ENCODE measurements at regions not wholly inside any gene's neighbourhood (a gene's known extent, or its start where the extent isn't known, plus 50 kb on each side); places are given as distances from the start of the nearest gene placed in this dataset.

DNA sequence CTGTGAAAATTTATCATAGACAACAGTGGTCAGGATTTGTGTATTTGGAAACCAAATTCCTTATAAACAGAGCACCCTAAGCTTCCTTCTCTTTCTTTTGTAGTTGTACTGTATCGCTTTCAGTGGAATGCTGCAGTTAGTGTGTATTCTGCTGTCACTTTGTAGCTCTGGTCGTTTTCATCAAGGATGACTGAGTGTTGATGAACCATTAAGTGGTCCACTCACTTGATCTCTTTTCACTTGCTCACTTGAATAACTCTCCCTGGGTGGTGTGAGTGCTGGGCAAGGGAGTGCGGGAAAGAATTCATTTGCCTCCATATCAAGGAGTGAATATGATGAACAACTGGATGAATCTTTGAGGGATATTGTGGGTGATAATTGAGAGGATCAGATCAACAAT is 1225.7 kb upstream of the WWC1 start:
- DNase-seq = no peak
- Histone ChIP-seq H3K4me3 (ENCODE audit: low read depth, low read length) (no peak overlapping the region), H3K4me1 (no peaks in the 10 kb centered on the region), H3K36me3 (no peaks in the 10 kb centered on the region), H3K9me3 (no peaks in the 10 kb centered on the region), H3K27me3 (no peaks in the 10 kb centered on the region)
- TF ChIP-seq, protein P1, sequence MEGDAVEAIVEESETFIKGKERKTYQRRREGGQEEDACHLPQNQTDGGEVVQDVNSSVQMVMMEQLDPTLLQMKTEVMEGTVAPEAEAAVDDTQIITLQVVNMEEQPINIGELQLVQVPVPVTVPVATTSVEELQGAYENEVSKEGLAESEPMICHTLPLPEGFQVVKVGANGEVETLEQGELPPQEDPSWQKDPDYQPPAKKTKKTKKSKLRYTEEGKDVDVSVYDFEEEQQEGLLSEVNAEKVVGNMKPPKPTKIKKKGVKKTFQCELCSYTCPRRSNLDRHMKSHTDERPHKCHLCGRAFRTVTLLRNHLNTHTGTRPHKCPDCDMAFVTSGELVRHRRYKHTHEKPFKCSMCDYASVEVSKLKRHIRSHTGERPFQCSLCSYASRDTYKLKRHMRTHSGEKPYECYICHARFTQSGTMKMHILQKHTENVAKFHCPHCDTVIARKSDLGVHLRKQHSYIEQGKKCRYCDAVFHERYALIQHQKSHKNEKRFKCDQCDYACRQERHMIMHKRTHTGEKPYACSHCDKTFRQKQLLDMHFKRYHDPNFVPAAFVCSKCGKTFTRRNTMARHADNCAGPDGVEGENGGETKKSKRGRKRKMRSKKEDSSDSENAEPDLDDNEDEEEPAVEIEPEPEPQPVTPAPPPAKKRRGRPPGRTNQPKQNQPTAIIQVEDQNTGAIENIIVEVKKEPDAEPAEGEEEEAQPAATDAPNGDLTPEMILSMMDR (IDR thresholded peaks at IDR 0.05; ENCODE audit: low read depth, low read length) = no peak

DNA sequence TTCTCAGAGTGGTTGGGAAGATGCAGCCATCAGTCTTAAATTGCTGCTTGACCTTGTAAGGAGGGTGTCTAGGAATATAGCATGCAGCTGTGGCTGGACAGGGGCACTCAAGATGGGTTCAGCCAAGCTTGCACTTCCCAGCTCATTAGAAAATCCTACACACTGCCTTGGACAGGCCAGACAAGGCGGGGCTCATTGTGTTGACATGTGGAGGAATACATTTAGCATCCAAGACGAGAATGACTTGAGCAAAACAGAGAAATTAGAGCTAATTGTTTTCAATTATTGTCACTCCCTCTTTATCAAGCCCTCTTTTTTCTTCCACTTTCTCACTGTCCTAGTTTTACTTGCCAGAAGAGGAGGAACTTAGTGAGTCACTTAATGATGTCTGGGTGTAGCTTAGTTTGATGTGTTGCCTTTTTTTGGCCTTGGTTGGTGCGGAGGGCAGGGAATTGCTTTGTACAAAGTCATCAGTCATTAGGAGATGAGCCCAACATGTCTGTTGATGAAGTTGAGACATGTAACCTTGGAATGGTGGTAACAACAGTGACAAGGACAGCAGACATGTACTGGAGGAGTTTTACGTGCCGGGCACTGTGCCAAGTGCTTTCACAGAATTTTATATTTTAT is 1219.3 kb upstream of the WWC1 start:
- no peaks in the 10 kb centered on the region for H3K9me3 ChIP-seq
- DNase-seq = no peak
- TF ChIP-seq, protein P1 (IDR thresholded peaks at IDR 0.05; ENCODE audit: low read depth, low read length) = no peak

DNA sequence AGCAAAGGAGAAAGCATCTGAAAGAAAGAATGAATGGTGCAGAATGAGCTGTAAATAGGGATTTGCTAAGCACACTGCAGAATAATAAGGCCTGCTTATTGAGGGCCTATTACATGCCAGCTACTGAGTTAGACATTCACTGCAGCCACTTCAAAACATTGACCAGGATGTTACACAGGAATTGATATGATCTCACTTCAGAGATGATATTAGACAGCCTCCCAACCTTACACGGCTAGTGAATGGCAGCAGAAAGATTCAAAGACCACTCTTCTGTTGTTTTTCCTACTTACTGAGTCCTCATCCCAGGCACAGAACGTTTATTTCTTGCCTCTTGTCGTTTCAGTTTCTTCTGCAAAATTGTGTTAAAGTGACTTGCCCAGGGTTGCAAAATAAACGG is 1209.9 kb upstream of the WWC1 start:
- TF ChIP-seq, protein P1 (IDR thresholded peaks at IDR 0.05; ENCODE audit: low read depth, low read length) = no peak
- Histone ChIP-seq H3K9me3 (no peaks in the 10 kb centered on the region), H3K4me1 (no peaks in the 10 kb centered on the region), H3K27me3 (no peaks in the 10 kb centered on the region), H3K4me3 (ENCODE audit: low read depth, low read length) (no peak overlapping the region), H3K36me3 (no peaks in the 10 kb centered on the region)
- no peak for DNase-seq

More for the DNA sequence above, 1219.3 kb upstream of the WWC1 start:
- no peaks in the 10 kb centered on the region for H3K36me3 ChIP-seq
- no peaks in the 10 kb centered on the region for H3K4me1 ChIP-seq
- no peaks in the 10 kb centered on the region for H3K27me3 ChIP-seq
- H3K4me3 ChIP-seq (ENCODE audit: low read depth, low read length) = no peak overlapping the region

DNA sequence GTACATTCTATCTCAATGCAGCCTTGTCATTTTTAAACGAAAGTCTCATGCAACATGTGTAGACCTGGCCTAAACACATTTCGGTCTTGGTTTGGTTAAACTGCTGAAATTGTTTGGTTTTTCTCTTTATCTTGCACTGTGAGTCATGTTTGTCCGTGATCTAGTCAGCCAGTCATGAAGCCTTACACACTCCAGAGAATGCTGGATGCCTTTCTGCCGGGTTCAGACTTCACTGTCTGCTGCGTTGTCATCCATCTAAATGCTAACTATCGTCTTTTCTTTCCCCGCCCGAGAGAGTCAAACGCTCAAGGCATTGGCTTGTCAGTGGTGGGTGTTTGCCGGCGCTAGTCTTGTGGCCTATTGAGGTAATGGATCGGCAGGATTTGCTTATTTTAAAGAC is 1194.6 kb upstream of the WWC1 start:
- no peaks in the 10 kb centered on the region for H3K9me3 ChIP-seq
- no peaks in the 10 kb centered on the region for H3K27me3 ChIP-seq
- H3K36me3 ChIP-seq = no peaks in the 10 kb centered on the region
- H3K4me1 ChIP-seq = no peaks in the 10 kb centered on the region
- DNase-seq = no peak
- H3K4me3 ChIP-seq (ENCODE audit: low read depth, low read length) = no peak overlapping the region
- TF ChIP-seq, protein P1 (IDR thresholded peaks at IDR 0.05; ENCODE audit: low read depth, low read length) = no peak

DNA sequence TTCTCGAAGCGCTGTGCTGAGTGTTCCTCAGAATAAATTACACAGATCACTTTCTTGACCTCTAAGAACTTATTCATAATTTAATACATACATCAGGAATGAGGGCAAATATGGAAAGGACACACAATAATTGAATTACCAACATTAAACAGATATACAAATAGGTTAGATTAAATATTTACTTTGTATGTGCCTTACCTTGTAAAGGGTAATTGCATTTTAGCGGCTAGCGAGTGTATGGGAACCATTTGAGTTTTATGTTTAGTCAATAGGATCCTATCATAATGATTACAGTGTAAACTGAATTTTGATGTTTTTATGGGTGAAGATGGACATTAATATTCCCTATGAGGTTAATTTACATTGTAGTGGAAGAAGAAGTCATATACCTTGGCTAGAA is 1187.1 kb upstream of the WWC1 start:
- TF ChIP-seq, protein P1 (IDR thresholded peaks at IDR 0.05; ENCODE audit: low read depth, low read length) = no peak

DNA sequence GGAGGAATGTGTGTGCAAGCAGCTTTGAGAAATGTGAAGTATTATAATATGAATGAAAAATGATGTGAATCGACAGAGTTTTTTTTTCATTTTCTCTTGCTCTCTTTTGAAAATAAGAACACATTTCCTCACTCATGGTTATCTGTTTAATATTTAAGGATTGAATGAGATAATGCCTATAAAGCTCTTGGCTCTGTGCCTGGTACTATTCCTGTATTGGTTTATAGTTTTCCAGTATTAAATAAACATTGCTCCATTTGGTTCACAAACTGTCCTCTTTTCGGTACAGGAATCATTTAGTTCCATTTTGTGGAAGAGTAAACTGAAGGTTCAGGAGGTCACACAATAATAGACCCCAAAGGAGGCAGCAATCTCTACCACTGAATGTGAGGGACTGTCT is 1185.5 kb upstream of the WWC1 start:
- no peak for DNase-seq
- Histone ChIP-seq H3K4me1 (no peaks in the 10 kb centered on the region), H3K27me3 (no peaks in the 10 kb centered on the region), H3K9me3 (no peaks in the 10 kb centered on the region), H3K36me3 (no peaks in the 10 kb centered on the region), H3K4me3 (ENCODE audit: low read depth, low read length) (no peak overlapping the region)
- TF ChIP-seq, protein P1 (IDR thresholded peaks at IDR 0.05; ENCODE audit: low read depth, low read length) = no peak

More for the DNA sequence above, 1187.1 kb upstream of the WWC1 start:
- no peak for DNase-seq
- Histone ChIP-seq H3K36me3 (no peaks in the 10 kb centered on the region), H3K27me3 (no peaks in the 10 kb centered on the region), H3K9me3 (no peaks in the 10 kb centered on the region), H3K4me1 (no peaks in the 10 kb centered on the region), H3K4me3 (ENCODE audit: low read depth, low read length) (no peak overlapping the region)

Data from BE2C (cell line).